ENCODE measurements at regions not wholly inside any gene's neighbourhood (a gene's known extent, or its start where the extent isn't known, plus 50 kb on each side); places are given as distances from the start of the nearest gene placed in this dataset.

DNA sequence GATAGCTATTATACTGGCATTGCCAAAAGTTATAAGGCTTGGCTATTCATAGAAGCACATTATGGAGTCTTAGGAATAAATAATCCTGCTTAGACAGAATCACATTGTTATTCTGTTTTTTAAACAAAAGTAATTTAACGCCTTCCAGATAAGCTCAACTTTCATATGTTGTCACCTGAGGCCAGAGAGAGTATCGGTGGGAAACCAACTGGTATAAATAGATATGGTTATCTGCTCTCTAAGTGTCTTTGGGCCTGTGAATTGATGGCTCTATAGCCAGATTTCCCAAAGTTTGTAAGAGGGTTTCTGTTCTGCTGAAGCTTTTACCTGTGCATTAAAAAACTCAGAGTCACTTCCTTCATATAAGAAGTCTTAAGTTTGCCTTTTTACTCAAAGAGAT lies 1449.4 kb downstream of the CDH11 start:
- TF ChIP-seq, protein P1, sequence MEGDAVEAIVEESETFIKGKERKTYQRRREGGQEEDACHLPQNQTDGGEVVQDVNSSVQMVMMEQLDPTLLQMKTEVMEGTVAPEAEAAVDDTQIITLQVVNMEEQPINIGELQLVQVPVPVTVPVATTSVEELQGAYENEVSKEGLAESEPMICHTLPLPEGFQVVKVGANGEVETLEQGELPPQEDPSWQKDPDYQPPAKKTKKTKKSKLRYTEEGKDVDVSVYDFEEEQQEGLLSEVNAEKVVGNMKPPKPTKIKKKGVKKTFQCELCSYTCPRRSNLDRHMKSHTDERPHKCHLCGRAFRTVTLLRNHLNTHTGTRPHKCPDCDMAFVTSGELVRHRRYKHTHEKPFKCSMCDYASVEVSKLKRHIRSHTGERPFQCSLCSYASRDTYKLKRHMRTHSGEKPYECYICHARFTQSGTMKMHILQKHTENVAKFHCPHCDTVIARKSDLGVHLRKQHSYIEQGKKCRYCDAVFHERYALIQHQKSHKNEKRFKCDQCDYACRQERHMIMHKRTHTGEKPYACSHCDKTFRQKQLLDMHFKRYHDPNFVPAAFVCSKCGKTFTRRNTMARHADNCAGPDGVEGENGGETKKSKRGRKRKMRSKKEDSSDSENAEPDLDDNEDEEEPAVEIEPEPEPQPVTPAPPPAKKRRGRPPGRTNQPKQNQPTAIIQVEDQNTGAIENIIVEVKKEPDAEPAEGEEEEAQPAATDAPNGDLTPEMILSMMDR (IDR thresholded peaks at IDR 0.05; ENCODE audit: low read depth, low read length): no peak

DNA sequence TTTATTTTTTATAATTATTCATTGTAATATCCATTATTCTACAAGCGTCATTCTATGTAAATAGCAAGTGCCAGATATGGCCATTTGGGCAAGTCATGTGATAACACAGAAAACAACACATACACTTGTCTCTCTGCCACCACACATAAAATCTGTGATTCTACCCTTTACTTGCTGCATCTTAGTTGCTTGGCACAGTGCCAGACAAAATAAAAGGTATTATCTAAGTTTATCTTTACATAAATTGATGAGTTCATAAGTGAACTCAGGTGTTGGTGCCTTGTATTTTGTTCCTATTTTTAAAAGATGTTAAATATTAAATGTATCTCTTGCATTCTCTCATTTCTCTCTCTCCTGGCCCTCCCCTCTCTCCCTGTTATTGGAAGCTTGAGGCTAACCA lies 1458.7 kb downstream of the CDH11 start:
- H3K4me1 ChIP-seq (ENCODE audit: low read depth): no peaks in the 10 kb centered on the region
- H3K4me3 ChIP-seq: no peak overlapping the region
- no peak overlapping the region for H3K27ac ChIP-seq
- no peaks in the 10 kb centered on the region for H3K27me3 ChIP-seq
- no peaks in the 10 kb centered on the region for H3K36me3 ChIP-seq
- TF ChIP-seq, protein P1 (IDR thresholded peaks at IDR 0.05; ENCODE audit: low read depth, low read length): no peak
- no peak for DNase-seq (ENCODE audit: low read depth in 1 of 2, low spot score in 1 of 2)
- no peaks in the 10 kb centered on the region for H3K9me3 ChIP-seq (ENCODE audit: low read depth)

More for the DNA sequence above, 1449.4 kb downstream of the CDH11 start:
- Histone ChIP-seq H3K36me3 (no peaks in the 10 kb centered on the region), H3K9me3 (ENCODE audit: low read depth) (no peaks in the 10 kb centered on the region), H3K4me3 (no peak overlapping the region), H3K4me1 (ENCODE audit: low read depth) (peaks cover 16% of the 10 kb centered on the region), H3K27ac (no peak overlapping the region), H3K27me3 (no peaks in the 10 kb centered on the region)
- no peak for DNase-seq (ENCODE audit: low read depth in 1 of 2, low spot score in 1 of 2)

DNA sequence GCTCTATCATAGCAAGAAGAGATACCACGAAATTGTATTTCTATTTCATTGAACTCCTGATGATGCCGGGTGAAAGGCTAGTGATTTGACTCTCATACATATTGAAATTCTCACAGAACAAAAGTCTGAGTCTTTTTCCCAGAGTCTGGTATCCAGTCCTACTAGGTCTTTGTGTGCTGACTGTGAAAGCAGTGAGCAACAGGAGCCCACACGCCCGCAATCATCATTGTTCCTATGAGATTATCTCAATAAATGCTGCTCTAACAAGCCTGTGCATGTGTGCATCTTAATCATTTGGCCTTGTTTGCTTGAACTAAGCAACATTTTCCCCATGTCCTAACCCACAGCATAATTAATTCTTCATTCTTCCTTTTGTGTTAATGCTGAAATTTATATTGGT lies 1466.0 kb downstream of the CDH11 start:
- H3K36me3 ChIP-seq: no peaks in the 10 kb centered on the region
- no peaks in the 10 kb centered on the region for H3K27me3 ChIP-seq
- no peaks in the 10 kb centered on the region for H3K9me3 ChIP-seq (ENCODE audit: low read depth)
- H3K27ac ChIP-seq: no peak overlapping the region
- no peak for DNase-seq (ENCODE audit: low read depth in 1 of 2, low spot score in 1 of 2)
- TF ChIP-seq, protein P1 (IDR thresholded peaks at IDR 0.05; ENCODE audit: low read depth, low read length): no peak
- no peak overlapping the region for H3K4me3 ChIP-seq
- no peaks in the 10 kb centered on the region for H3K4me1 ChIP-seq (ENCODE audit: low read depth)

DNA sequence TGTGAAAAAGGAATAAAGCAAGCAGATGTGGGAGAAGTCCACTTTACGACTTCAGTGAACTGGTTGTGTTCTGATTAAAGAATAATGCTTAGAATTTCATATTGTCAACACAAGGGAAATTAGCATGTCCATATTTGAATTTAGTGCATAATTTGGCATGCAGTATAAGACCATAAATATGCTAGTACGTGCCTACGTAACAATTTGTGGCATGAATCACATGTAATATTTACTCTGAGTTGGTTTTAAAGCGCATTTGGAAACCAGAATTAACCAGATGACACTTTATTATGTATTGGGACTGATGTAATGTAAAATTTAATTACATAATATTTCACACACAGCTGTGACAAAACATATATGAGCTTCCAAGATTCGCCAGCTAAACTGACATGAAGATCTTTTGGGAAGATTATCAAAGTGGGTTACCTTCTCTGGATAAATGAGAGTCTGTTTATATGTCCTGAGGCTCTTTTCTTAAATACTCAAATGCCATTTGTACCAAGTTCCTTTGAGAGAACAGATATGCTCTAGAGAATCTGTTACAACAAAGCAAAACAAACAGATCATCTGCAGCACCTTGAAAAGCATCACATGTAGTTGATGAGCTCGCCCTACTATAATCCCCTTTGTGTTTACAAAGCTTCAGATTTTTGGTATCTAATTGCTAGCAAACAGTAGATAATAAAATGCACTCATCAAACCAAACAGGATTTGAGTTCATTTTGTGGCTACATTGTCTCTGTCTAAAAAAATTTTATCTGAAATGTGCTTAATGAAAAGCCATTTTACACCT lies 1468.6 kb downstream of the CDH11 start:
- no peaks in the 10 kb centered on the region for H3K27me3 ChIP-seq
- H3K27ac ChIP-seq: no peak overlapping the region
- DNase-seq (ENCODE audit: low read depth in 1 of 2, low spot score in 1 of 2): no peak
- no peaks in the 10 kb centered on the region for H3K9me3 ChIP-seq (ENCODE audit: low read depth)
- TF ChIP-seq, protein P1 (IDR thresholded peaks at IDR 0.05; ENCODE audit: low read depth, low read length): no peak
- H3K4me3 ChIP-seq: no peak overlapping the region
- no peaks in the 10 kb centered on the region for H3K4me1 ChIP-seq (ENCODE audit: low read depth)
- no peaks in the 10 kb centered on the region for H3K36me3 ChIP-seq

DNA sequence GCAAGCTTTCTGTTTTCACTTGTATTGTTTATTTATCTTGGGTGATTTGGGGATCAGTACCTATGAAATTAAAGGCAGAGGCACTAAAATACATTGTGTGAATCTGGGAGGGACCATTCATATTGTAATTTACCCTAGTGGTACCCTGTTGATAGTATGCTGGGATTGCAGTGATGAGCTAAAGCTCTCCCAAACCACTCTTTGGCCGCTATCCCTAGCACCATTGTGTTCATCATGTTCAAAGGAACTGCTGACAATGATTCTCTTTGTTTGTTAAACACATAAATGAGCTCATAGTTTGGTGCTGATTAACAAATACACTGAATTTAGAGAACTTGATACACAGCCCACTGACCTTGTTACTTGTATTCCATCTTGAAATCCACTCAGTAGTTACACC lies 1469.8 kb downstream of the CDH11 start:
- no peaks in the 10 kb centered on the region for H3K9me3 ChIP-seq (ENCODE audit: low read depth)
- no peaks in the 10 kb centered on the region for H3K4me1 ChIP-seq (ENCODE audit: low read depth)
- no peaks in the 10 kb centered on the region for H3K27me3 ChIP-seq
- no peaks in the 10 kb centered on the region for H3K36me3 ChIP-seq
- H3K4me3 ChIP-seq: no peak overlapping the region
- no peak for DNase-seq (ENCODE audit: low read depth in 1 of 2, low spot score in 1 of 2)
- TF ChIP-seq, protein P1 (IDR thresholded peaks at IDR 0.05; ENCODE audit: low read depth, low read length): no peak
- no peak overlapping the region for H3K27ac ChIP-seq

Measured in cardiac muscle cell (in vitro differentiated cells and primary cell).